ENCODE measurements at regions not wholly inside any gene's neighbourhood (a gene's known extent, or its start where the extent isn't known, plus 50 kb on each side); places are given as distances from the start of the nearest gene placed in this dataset.

- TF ChIP-seq MAFK (IDR thresholded peaks at IDR 0.05; ENCODE audit: low read depth, low read length): no peak
- TF ChIP-seq CHD7 (IDR thresholded peaks at IDR 0.05; ENCODE audit: insufficient replicate concordance, low read length): no peak
- TF ChIP-seq HDAC2 (IDR thresholded peaks at IDR 0.05; ENCODE audit: borderline replicate concordance in 1 of 2, low read depth in 2 of 2, low read length in 2 of 2): no peak
- TF ChIP-seq GABPA (IDR thresholded peaks at IDR 0.05; ENCODE audit: borderline replicate concordance, insufficient read depth, low read length): no peak
- no peak for TF ChIP-seq CHD2 (IDR thresholded peaks at IDR 0.05; ENCODE audit: low read length)
Observed at GRCh38 chr2:172340394-172340793, 87.0 kb upstream of the ITGA6 start (continued).
